ENCODE measurements at regions not wholly inside any gene's neighbourhood (a gene's known extent, or its start where the extent isn't known, plus 50 kb on each side); places are given as distances from the start of the nearest gene placed in this dataset.

GRCh38 chr4:110854021-110854678 is 231.3 kb upstream of the PITX2 start:
- H3K4me3 ChIP-seq, result no peak overlapping the region
- H3K4me1 ChIP-seq (ENCODE audit: insufficient read depth), result no peaks in the 10 kb centered on the region
- no peaks in the 10 kb centered on the region for H3K36me3 ChIP-seq
- no peaks in the 10 kb centered on the region for H3K9me3 ChIP-seq
- no peak for TF ChIP-seq POLR2A (IDR thresholded peaks at IDR 0.05)
- TF ChIP-seq EP300 (IDR thresholded peaks at IDR 0.05), result no peak
- no peak for TF ChIP-seq CTCF (IDR thresholded peaks at IDR 0.05)
- H3K27ac ChIP-seq, result no peak overlapping the region
- DNase-seq, result no peak
- intact Hi-C loops (cut with DNase I), result no loop called here
- H3K27me3 ChIP-seq, result no peaks in the 10 kb centered on the region
- WGBS, 3 donors, result 24 to 35% (median 26%) methylated on average over 6 of the region's 6 CpGs

- no peak for DNase-seq
- TF ChIP-seq POLR2A (IDR thresholded peaks at IDR 0.05) (no peak), EP300 (IDR thresholded peaks at IDR 0.05) (no peak), CTCF (IDR thresholded peaks at IDR 0.05) (no peak)
- intact Hi-C loops (cut with DNase I), result no loop called here
- no peak overlapping the region for H3K4me3 ChIP-seq
- no peaks in the 10 kb centered on the region for H3K36me3 ChIP-seq
- H3K9me3 ChIP-seq, result no peaks in the 10 kb centered on the region
- 74 to 77% (median 76%) methylated on average over 6 of the region's 6 CpGs for WGBS, 3 donors
- H3K27ac ChIP-seq, result no peak overlapping the region
- no peaks in the 10 kb centered on the region for H3K27me3 ChIP-seq
- H3K4me1 ChIP-seq (ENCODE audit: insufficient read depth), result no peaks in the 10 kb centered on the region
Measured at GRCh38 chr4:110860125-110860524, 237.2 kb upstream of the PITX2 start.

- no peaks in the 10 kb centered on the region for H3K36me3 ChIP-seq
- no peak overlapping the region for H3K27ac ChIP-seq
- WGBS, 3 donors, result 73 to 78% (median 75%) methylated on average over 1 of the region's 1 CpG
- no peaks in the 10 kb centered on the region for H3K27me3 ChIP-seq
- H3K9me3 ChIP-seq, result no peaks in the 10 kb centered on the region
- no peak for DNase-seq
- intact Hi-C loops (cut with DNase I), result no loop called here
- no peak for TF ChIP-seq CTCF (IDR thresholded peaks at IDR 0.05)
- no peak overlapping the region for H3K4me3 ChIP-seq
- no peaks in the 10 kb centered on the region for H3K4me1 ChIP-seq (ENCODE audit: insufficient read depth)
Measured at GRCh38 chr4:110860901-110861300, 238.0 kb upstream of the PITX2 start.

GRCh38 chr4:110865611-110866259 is 242.9 kb upstream of the PITX2 start:
- Histone ChIP-seq H3K27ac (no peak overlapping the region), H3K27me3 (no peaks in the 10 kb centered on the region), H3K4me1 (ENCODE audit: insufficient read depth) (no peaks in the 10 kb centered on the region), H3K4me3 (no peak overlapping the region), H3K9me3 (no peaks in the 10 kb centered on the region), H3K36me3 (no peaks in the 10 kb centered on the region)
- DNase-seq, result no peak
- WGBS, 3 donors, result 9 to 42% (median 17%) methylated on average over 1 of the region's 1 CpG
- intact Hi-C loops (cut with DNase I), result no loop called here
- TF ChIP-seq CTCF (IDR thresholded peaks at IDR 0.05) (no peak), EP300 (IDR thresholded peaks at IDR 0.05) (no peak), POLR2A (IDR thresholded peaks at IDR 0.05) (no peak)
